HFF-Myc (cell line): ENCODE measurements at regions not wholly inside any gene's neighbourhood (a gene's known extent, or its start where the extent isn't known, plus 50 kb on each side); places are given as distances from the start of the nearest gene placed in this dataset.

Experiments
- DNase-seq: peaks from one replicate; pipeline ENCODE4 v3.0.0-alpha.2; 2011; ENCODE audit warnings: low read depth; ENCODE audit errors: extremely low read depth
- H3K4me3 ChIP-seq: replicated peaks from 2 replicates; pipeline ENCODE4 v1.5.1; 2011; ENCODE audit warnings: low read depth, mild to moderate bottlenecking, control low read depth, low read length
- TF ChIP-seq, protein P1 (sequence below): IDR thresholded peaks from 2 replicates; pipeline ENCODE4 v1.5.1; 2012; ENCODE audit warnings: mild to moderate bottlenecking, low read depth, low read length, control low read depth; ENCODE audit errors: missing control alignments

DNA sequence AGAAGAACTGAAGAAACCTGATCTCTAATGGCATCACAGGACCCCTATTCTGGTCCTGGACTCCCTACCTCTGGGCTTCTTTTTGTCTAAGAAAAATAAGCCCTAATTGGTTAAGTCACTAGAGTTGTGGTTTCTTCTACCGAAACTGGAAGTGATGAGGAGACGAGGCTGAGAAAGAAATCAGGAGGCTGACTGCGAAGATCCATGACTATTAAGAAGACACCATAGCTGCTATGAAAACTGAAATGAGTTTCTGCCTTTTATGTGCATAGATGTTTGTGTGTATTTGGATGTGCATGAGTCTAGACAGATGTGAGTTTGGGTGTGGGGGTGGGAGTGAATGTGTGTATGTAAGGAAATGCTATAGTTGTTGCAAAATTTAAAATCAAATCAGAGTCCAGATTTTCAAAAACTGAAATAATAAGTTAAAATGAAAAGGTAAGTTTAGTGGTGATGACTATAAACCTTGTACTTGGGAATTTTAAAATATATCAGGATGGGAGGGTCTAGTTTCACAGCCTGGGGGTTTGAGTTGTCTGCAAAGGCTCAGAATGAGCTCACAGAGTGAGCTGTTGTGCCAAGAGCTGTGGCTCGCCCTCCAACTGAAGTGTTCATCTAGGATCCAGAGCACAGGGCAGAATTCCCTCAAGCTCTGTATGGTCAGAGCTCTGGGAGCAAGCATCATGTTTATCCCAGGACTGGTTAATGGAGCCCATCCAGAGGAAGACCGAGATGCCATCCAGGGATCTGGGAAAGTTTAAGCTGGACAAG is 94.9 kb downstream of the VCPKMT start:
- no peak for DNase-seq
- TF ChIP-seq, protein P1, sequence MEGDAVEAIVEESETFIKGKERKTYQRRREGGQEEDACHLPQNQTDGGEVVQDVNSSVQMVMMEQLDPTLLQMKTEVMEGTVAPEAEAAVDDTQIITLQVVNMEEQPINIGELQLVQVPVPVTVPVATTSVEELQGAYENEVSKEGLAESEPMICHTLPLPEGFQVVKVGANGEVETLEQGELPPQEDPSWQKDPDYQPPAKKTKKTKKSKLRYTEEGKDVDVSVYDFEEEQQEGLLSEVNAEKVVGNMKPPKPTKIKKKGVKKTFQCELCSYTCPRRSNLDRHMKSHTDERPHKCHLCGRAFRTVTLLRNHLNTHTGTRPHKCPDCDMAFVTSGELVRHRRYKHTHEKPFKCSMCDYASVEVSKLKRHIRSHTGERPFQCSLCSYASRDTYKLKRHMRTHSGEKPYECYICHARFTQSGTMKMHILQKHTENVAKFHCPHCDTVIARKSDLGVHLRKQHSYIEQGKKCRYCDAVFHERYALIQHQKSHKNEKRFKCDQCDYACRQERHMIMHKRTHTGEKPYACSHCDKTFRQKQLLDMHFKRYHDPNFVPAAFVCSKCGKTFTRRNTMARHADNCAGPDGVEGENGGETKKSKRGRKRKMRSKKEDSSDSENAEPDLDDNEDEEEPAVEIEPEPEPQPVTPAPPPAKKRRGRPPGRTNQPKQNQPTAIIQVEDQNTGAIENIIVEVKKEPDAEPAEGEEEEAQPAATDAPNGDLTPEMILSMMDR = no peak
- no peak overlapping the region for H3K4me3 ChIP-seq

DNA sequence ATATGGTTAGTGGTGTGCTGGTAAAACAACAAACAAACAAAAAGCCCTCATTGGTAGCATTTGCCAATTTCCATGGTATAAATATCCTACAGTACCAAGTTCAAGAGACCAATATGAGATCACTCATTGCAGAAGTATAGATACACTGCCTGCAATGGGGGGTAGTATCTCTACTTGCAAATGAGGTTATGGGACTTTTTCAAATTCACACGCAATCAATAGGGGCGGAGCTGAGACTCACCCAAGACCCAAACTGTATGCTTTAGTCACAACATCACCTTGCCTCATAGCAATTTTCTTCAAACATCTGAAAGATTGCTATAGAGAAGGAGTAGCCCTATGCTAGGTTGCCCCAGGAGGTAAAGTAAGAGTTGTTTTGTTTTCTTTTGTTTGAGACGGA is 93.7 kb downstream of the VCPKMT start:
- H3K4me3 ChIP-seq = no peak overlapping the region
- TF ChIP-seq, protein P1 = no peak
- no peak for DNase-seq

DNA sequence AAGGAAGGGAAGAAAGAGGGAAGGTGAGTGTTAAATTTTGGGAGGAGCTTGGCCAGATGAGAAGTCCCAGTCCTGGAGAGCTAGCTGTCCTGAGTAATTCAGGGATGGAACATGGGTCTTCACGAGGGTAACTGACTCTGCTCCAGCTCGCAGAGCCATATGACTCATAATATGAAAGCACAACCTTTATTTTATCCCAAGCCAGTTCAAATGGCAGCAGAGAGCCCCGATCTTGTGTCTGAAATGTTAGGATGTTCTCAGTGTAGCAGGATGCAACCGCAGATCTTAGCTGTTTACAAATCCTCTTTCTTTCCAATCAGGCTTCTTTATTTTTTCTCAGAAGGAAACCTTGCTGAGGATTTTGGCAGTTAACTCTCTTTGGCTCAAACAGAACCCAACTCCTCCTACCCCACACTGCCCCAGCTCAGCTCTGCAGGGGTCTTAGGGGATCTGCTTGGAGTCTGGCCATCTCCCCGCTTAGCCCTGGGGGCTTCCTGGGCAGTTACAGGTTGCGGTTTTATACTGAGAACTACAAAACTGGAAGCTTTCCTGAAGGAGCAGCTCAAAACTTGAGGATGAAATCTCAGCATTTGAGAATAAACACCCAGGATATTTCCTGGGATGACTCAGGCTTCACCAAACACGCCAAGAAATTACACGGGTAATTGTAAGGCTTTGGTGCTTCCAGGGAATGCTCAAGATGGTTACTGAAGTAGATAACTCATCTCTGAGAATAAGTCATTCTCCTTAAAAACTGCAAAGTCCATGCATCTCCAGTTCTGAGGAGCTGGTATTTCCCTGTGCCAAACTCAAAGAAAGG is 92.5 kb downstream of the VCPKMT start:
- H3K4me3 ChIP-seq = no peak overlapping the region
- TF ChIP-seq, protein P1 = no peak
- no peak for DNase-seq

DNA sequence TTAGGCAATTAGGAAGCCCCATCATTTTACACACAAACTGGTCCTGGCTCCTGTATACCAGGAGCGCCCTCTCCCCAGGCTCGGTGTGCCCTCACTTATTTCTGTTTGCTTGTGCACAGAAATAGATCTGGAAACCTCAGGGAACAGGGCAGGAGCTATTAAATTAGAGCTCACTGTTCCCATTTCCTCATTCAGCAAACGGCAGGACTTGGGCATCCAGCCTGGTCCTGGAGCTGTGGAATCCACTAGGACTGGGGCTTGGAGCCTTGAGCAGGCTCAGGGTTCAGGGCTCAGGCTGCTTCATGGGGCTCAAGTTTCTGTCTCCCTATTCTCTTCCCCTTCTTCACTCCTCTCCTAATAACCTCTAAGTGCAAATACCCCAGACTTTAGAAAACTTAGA is 91.3 kb downstream of the VCPKMT start:
- TF ChIP-seq, protein P1 = no peak
- no peak for DNase-seq
- H3K4me3 ChIP-seq = no peak overlapping the region

DNA sequence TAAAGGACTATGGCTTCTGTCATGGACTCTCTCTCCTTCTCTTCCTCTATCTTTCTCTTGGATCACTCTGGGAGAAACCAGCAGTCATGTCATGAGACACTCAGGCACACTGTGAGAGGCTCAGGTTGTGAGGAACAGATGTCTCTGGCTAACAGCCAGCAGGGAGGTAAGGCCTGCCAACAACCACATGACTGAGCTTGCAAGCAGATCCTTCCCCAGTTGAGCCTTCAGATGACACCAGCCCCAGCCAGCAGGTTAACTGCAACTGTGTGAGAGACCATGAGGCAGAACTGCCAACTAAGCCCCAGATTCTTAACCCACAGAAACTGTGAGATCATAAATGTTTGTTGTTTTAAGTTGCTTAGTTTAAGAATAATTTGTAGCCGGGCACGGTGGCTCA is 90.6 kb downstream of the VCPKMT start:
- H3K4me3 ChIP-seq = no peak overlapping the region
- TF ChIP-seq, protein P1 = no peak
- peak; percentile 51 for DNase-seq

DNA sequence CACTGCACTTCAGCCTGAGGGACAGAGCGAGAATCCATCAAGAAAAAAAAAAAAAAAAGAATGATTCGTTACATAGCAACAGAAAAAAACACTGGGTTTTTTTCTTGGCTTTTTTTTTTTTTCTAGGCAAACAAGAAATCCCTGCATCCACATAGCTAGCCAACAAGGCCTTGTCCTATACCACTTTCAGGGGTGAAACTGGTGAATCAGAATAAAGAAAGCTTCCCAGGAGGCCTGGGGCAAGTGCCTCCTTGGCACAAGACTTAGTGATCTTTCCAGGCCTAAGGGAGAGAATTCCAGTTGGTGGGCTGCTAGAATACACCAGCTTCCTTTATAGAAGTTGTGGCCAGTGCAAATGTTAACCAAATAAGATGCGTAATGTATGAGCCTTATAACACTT is 90.0 kb downstream of the VCPKMT start:
- DNase-seq = no peak
- TF ChIP-seq, protein P1 = no peak
- H3K4me3 ChIP-seq = no peak overlapping the region
